ENCODE measurements at regions not wholly inside any gene's neighbourhood (a gene's known extent, or its start where the extent isn't known, plus 50 kb on each side); places are given as distances from the start of the nearest gene placed in this dataset.

DNA sequence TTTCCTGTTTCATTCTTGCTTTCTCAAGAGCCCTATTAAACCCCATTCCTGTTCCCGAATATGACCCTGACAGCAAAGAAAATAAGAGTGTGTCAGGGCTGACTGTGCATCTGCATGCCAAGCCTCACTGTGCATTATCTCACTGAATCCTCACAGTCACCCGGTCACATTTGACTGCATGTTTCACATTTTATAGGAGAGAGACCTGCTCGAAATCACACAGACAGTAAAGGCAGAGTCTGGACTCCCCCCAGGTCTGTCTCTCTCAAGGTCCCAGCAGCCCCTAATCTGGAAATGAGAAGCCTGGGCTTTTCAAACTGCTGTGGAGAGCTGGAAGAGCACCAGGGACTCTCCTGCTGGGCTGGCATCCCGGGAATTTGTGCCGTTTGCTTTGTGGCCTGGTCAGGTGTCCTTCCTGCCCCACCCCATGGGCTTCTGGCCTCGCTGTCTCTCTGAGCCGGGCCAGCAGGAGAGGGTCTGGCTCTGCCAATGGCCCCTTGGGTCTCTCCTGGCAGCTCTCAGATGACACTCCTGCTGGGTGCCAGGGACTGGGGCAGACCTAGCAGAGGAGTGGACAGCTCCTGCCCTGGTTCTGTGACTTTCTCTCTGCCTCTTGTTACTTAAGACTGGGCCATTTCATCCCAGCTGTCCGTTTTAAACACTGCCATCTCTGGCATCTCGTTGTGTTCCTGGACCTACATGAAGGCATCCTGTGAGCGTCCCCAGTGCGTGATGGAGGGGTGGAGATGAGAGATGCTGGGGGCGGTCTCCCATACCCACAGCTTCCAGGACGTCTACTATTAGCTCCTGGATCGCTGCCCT lies 173.6 kb downstream of the ARHGAP12 start:
- no peak for DNase-seq (ENCODE audit: low read depth in 2 of 2, low spot score in 1 of 2)

DNA sequence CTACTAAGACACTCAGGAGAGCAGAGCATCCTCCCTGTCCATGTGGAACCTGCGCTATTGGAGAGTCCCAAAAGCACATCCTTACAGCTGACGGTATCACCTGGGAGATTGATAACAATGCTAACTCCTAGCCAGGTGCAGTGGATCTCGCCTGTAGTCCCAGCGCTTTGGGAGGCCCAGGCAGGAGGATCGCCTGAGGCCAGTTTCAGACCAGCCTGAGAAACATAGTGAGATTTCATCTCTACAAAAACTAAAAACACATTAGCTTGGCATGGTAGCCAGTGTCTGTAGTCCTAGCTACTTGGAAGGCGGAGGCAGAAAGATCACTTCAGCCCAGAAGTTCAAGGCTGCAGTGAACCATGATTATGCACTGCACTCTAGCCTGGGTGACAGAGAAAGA lies 174.9 kb downstream of the ARHGAP12 start:
- no peak for DNase-seq (ENCODE audit: low read depth in 2 of 2, low spot score in 1 of 2)

DNA sequence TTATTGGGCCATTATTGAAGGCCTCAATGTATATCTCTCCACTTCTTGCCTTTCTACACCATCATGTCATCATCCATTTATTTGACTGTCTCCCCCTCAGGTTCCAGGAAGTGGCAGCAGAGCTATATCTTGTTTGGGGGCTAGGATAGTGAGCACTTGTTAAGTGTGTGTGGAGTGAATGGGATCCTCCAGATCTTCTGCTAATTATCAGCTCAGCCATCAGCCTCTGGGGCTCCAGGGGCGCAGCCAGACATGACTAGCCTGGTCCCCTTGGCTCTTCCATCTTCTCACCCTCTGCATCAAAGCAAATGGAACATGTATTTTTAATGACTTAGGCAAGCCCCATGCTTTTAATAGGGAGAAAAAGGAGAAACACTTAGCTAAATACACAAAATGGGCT lies 176.5 kb downstream of the ARHGAP12 start:
- DNase-seq (ENCODE audit: low read depth in 2 of 2, low spot score in 1 of 2): no peak

DNA sequence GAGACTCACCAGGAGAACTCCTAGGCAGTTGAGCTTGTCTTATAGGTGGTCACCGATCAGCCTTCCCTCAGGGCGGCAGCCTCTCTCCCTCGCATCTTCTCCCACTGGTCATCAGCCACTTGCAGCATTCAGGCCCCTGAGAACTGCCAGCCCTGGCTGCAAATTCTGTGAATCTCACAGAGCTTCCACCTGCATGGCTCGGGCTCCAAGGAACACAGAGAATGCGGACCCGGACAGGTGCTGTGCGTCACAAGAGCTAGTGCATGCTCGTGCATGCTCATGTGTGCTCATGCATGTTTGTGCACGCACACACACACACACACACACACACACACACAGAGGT lies 176.9 kb downstream of the ARHGAP12 start:
- no peak for DNase-seq (ENCODE audit: low read depth in 2 of 2, low spot score in 1 of 2)

DNA sequence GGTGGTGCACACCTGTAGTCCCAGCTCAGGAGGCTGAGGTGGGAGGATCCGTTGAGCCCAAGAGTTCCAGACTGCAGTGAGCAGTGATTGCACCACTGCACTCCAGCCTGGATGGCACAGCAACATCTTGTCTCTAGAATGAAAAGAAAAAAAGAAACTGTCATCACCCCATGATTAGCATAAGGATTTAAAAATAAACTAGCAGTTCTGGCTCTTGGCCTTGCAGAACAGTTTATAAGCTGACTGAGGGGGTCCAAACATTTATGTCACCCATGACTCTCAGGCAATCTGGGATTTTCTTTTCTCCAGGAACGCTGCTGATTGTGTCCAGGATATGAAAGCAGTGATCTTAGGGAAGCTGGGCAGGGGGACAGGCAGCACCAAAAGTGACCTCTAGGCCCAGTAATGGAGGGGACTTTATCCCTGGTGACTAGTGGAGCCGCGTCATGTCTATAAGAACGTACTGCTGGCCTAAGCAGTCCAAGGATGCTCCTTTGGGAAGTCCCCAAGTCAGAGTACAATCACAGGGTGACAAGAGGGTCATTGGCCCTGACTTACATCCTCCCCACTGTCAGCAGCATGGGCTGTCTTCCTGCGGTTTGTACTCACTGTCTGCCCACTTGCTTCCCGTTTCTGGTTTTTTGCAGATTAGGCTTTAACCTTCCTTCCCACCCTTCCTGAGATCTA lies 177.4 kb downstream of the ARHGAP12 start:
- no peak for DNase-seq (ENCODE audit: low read depth in 2 of 2, low spot score in 1 of 2)

DNA sequence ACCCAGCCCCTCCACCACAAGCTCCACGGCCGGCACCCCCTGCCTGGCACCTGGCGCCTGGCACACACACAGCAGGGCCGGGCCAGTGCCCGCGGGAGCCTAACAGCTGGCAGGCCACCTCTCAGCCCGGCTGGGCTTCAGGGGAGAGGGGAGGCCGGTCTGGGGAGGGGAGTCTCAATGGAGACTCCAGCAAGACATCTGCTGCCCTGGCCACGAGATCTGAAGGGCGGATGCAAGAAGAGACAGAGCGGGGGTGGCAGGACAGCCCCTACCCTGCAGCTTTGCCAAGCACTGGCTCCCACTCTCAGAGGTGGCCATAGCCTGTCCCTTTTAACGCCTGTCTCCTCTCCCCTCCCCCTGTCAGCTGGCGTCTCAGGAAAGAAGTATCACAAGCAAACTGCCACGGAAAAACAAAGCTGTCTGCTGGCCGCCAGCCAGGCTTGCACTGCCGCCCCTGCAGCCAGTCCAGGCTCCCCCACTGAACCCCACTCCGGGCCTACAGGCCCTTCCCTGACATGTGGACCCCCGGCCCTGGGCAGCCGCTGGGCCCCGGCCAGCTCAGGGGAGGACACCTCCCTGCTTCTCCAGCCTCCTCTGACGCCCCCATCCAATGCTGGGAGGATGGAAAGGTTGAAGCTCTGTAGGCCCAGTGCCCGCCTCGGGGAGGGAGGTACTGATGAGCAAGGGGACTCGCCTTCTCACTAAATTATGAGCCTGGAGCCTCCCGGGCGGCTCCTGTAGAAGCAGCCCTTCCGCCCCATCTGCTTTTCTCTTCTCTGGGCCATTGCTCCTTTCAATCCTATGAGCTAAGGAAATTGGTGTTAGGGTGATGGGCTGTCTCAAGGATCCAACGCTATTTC lies 178.4 kb downstream of the ARHGAP12 start:
- no peak for DNase-seq (ENCODE audit: low read depth in 2 of 2, low spot score in 1 of 2)

DNA sequence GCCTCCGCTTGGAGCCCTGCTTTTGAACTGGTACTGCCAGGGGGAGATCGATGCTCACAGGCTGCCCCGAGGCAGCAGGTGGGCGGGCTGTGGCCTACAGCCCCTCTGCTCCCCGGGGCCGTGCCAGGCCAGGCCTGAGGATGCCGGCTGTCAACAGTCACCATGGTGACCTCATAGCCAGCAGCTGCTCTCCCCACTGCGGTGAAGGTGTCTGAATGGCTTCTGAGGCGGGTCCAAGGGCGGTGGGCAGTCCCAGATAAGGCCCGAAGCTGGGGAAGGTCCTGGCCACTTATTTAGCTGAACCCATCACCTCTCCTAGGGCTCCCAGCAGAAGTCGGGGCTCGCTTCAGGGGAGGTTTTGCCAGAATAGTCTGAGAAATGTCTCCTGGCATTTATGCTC lies 179.3 kb downstream of the ARHGAP12 start:
- DNase-seq (ENCODE audit: low read depth in 2 of 2, low spot score in 1 of 2): no peak

DNA sequence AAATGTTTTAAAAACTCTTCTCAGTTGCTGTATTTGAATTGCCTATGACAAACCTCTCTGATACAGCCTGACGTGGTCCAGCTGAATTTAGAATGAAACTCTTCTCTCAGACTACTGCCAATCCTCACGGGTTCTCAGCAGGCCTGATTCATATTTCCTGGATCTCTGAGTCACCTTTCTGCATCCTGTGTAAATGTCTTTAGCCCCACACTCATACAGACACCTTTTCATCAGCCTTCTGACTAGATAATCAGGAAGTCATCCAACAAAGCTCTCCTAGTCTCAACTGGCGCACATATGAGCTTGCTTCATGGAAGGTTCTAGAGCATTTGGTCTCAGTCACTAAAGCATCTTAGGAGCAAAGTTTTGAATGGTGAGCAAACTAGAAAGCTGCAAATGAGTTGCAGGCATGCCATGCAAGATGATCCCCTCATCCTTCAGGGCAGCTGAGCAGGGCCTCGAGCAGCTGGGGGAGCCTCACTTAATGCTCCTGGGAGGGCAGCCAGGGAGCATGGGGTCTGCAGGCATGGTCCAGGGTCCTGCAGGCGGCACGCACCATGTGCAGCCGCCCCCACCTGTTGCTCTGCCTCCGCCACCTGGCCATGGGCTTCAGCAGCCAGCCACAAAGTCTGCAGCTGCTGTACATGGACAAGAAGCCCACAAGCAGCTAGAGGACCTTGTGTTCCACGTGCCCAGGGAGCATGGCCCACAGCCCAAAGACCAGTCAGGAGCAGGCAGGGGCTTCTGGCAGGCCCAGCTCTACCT lies 182.8 kb downstream of the ARHGAP12 start:
- DNase-seq (ENCODE audit: low read depth in 2 of 2, low spot score in 1 of 2): no peak

DNA sequence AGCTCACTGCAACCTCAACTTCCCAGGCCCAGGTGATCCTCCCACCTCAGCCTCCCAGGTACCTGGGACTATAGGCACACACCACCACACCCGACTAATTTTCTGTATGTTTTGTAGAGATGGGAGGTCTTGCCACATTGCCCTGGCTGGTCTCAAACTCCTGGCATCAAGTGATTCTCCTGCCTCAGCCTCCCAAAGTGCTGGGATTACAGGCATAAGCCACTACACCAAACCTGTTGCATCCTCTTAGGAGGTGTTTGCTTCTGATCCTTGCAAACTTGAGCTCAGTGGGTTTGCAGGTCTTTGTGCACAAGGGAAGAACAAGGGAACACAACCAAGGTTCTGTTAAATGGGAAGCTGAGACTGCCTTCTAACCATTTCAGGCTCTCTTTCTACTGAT lies 184.6 kb downstream of the ARHGAP12 start:
- no peak for DNase-seq (ENCODE audit: low read depth in 2 of 2, low spot score in 1 of 2)

DNA sequence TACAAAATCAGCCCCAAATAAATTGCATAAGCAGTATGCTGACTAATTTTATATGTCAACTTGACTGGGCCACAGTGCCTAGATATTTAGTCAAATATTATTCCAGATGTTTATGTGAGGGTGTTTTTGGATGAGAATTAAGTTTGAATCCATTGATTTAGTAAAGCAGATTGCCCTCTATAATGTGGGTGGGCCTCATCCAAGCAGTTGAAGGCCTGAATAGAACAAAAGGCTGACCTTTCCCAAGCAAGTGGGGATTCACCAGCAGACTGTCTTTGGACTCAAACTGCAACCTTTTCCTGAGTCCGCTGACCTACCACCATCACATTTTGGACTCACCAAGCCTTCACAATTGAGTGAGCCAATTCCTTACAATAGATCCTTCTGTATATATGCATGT lies 186.4 kb downstream of the ARHGAP12 start:
- no peak for DNase-seq (ENCODE audit: low read depth in 2 of 2, low spot score in 1 of 2)

DNA sequence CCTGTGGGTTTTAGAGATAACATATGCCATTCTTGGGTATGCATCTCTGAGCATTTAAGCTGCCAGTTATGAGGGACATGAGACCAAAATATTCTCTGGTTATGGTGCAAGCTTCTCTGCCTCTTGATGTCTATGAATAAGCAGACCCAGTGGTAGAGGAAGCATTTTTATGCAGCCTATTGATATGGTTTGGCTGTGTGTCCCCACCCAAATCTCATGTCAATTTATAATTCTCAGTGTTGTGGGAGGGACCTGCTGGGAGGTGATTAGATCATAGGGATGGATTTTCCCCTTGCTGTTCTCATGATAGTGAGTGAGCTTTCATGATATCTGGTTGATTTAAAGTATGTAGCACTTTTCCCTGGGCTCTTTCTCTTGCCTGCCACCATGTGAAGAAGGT lies 187.2 kb downstream of the ARHGAP12 start:
- no peak for DNase-seq (ENCODE audit: low read depth in 2 of 2, low spot score in 1 of 2)

DNA sequence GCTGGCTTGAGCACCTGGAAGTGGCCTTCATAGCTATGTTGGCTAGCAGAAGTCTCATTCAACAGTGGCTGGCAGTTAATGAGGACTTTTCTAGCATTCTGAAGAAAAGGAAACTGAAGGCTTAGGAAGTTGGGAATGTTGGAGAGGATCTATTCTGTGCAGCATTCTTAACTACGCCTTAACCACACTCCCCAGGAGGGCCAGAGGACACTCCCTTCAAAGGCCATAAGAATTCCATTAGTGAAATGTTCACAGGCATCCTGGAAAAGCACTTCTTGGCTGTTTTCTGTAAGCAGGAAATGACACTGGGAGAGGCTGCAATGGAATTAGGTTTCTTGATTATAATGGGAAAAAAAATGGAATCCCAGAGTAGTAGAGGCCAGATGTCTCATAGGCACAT lies 188.9 kb downstream of the ARHGAP12 start:
- DNase-seq (ENCODE audit: low read depth in 2 of 2, low spot score in 1 of 2): no peak

DNA sequence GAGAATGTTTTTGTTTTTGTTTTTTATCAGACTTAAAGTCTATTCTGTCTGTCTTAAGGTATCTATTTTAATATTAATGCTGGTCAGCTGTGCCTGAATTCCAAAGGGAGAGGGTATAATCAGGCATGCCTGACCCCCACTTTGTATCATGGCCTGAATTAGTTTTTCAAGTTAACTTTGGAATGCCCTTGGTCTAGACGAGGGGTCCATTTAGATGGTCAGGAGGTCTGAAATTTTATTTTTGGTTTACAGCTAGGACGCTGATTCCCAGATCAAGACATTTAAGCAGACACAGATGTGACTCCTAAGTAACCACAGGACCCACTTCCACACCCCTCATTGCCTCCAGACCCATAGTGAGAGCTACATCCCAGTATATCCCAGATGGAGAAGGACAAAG lies 189.5 kb downstream of the ARHGAP12 start:
- DNase-seq (ENCODE audit: low read depth in 2 of 2, low spot score in 1 of 2): no peak

DNA sequence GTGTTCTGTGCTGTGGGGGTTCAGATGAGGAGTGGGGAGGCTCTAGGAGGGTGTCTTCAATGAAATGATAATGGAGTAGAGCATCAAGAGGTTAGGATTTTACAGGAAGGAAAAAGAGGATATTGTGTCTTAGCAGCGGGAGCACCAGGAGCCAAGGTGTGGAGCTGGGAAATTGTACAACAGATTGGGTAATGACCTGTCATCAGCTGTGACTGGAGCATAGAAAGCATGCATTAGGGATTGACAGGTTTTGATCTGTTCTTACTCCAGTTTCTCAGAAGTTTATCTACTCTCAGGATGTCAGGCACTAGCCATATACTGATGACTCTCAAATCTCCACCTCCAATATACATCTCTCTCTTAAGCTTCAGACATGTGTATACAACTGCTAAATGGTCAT lies 196.9 kb downstream of the ARHGAP12 start:
- DNase-seq (ENCODE audit: low read depth in 2 of 2, low spot score in 1 of 2): no peak

DNA sequence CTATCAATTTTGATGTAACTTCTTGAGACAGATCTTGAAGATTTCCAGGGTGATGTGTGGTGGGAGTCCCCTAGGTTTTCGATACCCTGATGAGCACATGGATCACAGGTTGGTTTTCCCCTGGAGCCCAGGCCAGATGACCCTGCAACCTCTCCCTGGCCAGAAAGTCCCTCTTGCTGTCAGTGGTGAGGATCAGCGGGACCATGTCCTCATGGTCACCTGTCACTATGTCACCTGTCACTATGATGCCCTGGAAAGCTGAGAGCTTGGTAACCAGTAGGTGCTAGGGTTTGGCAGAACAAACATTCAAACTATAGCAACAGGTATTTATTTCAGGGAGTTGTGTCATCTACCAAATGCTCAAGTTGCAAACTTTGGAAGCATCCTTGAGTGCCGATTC lies 197.9 kb downstream of the ARHGAP12 start:
- no peak for DNase-seq (ENCODE audit: low read depth in 2 of 2, low spot score in 1 of 2)

DNA sequence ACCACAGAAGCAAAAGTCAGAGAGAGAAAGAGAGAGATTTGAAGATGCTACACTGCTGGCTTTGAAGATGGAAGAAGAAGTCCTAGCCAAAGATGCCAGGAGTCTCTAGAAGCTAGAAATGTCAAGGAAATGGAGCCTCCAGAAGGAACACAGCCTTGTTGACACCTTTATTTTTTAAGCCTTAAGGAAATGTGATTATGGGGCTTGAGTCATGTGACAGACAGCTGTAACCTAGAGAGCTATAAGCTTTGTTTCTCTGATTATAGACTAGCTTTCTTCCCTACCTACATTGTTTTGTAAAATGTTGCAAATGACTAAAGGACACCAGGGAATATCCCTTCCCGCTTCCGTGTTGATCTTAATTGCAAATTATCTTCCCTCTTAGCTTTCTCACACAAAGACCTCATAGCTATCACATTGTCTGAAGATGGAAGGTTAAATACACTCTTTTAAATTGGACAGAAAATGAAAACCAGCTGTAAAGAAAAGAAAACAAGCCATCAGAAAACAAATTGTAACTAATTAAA lies 199.9 kb downstream of the ARHGAP12 start:
- no peak for DNase-seq (ENCODE audit: low read depth in 2 of 2, low spot score in 1 of 2)

DNA sequence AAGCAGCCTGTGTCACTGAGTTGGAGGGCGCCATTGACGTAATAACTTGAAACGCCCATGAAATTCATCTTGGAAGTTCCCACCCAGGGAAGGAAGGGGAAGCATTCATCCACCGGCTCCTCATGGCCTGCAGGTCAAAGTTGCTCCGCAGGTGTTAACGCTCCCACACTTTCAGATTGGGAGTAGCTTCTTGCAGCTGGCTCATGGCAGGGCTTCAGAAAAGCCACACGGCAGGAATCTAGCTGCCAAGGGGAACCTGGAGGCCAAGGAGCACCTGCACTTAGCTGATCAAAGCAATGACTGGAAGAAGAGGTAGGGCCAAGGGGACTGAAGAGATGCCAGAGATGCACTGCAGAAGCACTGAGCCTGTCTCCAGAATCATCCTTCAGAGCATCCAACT lies 203.2 kb downstream of the ARHGAP12 start:
- DNase-seq (ENCODE audit: low read depth in 2 of 2, low spot score in 1 of 2): no peak

DNA sequence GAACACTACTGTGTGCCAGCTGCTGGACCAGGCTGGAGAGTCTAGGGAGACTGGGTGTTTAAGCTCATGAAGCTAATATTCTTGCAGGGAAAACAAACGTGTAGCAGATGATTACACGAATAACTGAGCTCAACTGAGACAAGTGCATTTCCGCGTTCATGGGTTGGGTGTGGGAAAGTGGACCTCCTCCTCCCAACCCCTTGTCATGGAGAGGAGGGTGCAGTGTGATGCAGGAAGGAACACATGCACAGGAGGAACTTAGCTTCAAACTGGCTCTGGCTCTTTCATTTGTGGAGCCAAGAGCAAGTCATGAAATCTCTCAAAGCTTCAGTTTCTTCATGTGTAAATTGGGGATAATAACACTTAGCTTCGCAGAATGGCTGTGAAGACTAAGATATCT lies 204.3 kb downstream of the ARHGAP12 start:
- DNase-seq (ENCODE audit: low read depth in 2 of 2, low spot score in 1 of 2): no peak

DNA sequence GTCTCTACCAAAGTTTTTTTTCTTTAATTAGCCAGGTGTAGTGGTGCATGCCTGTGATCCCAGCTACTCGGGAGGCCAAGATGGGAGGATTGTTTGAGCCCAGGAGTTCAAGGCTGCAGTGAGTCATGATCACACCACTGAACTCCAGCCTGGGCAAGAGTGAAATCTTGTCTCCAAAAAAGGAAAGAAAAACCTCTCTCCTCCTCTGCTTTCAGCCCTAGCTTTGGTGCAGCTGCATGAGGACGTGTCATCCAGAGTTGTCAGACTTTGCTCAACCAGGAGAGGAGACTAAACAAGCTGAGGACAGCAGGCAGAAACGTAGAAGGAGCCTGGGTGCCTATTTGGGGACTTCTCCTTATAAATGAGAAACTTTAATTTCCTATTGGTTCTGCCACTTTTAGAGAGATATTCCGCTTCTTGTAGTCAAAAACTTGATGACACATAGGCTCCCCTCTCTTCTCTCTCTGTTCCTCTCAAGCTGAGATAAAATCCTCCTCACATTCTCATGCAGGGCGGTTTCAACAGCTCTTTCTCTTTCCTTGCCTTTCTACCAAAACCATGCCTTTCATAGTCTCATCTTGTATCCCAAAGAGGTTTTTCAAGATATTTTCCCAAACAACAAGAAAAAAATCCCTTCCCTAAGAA lies 205.4 kb downstream of the ARHGAP12 start:
- DNase-seq (ENCODE audit: low read depth in 2 of 2, low spot score in 1 of 2): no peak

DNA sequence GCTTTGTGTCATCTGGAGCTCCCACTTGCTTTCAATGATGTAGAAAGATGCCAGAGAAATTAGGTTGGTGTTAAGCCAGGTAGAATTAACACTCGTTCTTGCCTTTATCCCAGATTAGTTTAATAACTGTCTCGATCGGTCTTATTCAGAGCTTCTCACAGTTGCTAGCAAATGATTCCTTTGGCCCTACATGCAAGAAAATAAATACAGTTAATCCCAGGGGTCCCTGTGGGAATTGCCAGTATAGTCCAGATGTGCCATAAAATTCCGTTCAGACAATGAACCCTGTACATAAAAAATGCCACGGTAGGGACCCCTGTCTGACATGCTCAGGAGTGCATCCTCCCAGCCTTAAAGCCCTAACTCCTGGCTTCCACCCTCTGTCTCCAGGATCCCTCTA lies 207.5 kb downstream of the ARHGAP12 start:
- no peak for DNase-seq (ENCODE audit: low read depth in 2 of 2, low spot score in 1 of 2)

DNA sequence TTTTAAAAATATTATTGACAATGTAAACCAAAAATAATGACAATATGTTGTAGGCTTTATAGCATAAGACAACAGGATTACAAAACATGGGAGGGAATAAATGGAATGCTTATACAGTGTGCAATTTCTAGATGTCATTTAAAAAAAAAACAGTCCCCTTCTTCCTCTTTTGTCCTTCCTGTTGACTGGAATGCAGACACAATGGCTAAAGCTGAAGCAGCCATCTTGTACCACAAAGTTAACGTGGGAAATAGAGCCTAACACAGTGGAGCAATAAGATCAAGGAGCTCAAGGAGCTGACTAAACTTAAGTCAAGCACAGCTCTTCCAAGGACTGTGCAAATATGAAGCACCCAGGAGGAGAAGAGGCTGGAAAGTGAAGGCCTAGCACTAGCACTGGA lies 208.1 kb downstream of the ARHGAP12 start:
- DNase-seq (ENCODE audit: low read depth in 2 of 2, low spot score in 1 of 2): no peak

All from stimulated activated CD8-positive, alpha-beta memory T cell treated with anti-CD3 and anti-CD28 coated beads, Interleukin-4, amount 100 ng/mL, for 1 hour (primary cell).